NCI-H2171 treated with DMSO at 0.1 percent for 48 hours (cell line): ENCODE measurements at regions not wholly inside any gene's neighbourhood (a gene's known extent, or its start where the extent isn't known, plus 50 kb on each side); places are given as distances from the start of the nearest gene placed in this dataset.

Source experiments
- DNase-seq: peaks from one replicate; lab custom pipeline; 2025; lab: John Stamatoyannopoulos, UW

GRCh38 chr3:933326-933725 is 159.5 kb upstream of the CNTN6 start:
- DNase-seq, result peak; percentile 86

GRCh38 chr3:944786-945185 is 148.0 kb upstream of the CNTN6 start:
- no peak for DNase-seq

- no peak for DNase-seq
These were observed 147.1 kb upstream of the CNTN6 start for GRCh38 chr3:945738-946137.

GRCh38 chr3:952906-953305 is 139.9 kb upstream of the CNTN6 start:
- DNase-seq, result no peak

- no peak for DNase-seq
These were observed 129.6 kb upstream of the CNTN6 start for GRCh38 chr3:963255-963654.

- DNase-seq, result no peak
These were observed 129.1 kb upstream of the CNTN6 start for GRCh38 chr3:963755-964154.

GRCh38 chr3:965826-966225 is 127.0 kb upstream of the CNTN6 start:
- peak; percentile 58 for DNase-seq

GRCh38 chr3:966341-966740 is 126.5 kb upstream of the CNTN6 start:
- peak; percentile 62 for DNase-seq

- no peak for DNase-seq
These were observed 119.5 kb upstream of the CNTN6 start for GRCh38 chr3:973340-973739.

- no peak for DNase-seq
These were observed 116.8 kb upstream of the CNTN6 start for GRCh38 chr3:976006-976405.

- DNase-seq, result no peak
These were observed 111.7 kb upstream of the CNTN6 start for GRCh38 chr3:981156-981555.

GRCh38 chr3:988785-989184 is 104.0 kb upstream of the CNTN6 start:
- no peak for DNase-seq

GRCh38 chr3:992871-993270 is 100.0 kb upstream of the CNTN6 start:
- no peak for DNase-seq

- no peak for DNase-seq
These were observed 90.8 kb upstream of the CNTN6 start for GRCh38 chr3:1002010-1002409.

GRCh38 chr3:1007866-1008265 is 85.0 kb upstream of the CNTN6 start:
- DNase-seq, result no peak

GRCh38 chr3:1010228-1010627 is 82.6 kb upstream of the CNTN6 start:
- DNase-seq, result no peak

- no peak for DNase-seq
These were observed 77.0 kb upstream of the CNTN6 start for GRCh38 chr3:1015826-1016225.

- no peak for DNase-seq
These were observed 75.0 kb upstream of the CNTN6 start for GRCh38 chr3:1017870-1018269.

GRCh38 chr3:1019157-1019556 is 73.7 kb upstream of the CNTN6 start:
- no peak for DNase-seq

- DNase-seq, result no peak
These were observed 66.4 kb upstream of the CNTN6 start for GRCh38 chr3:1026395-1026794.

- DNase-seq, result no peak
These were observed 56.5 kb upstream of the CNTN6 start for GRCh38 chr3:1036207-1036826.

- DNase-seq, result no peak
These were observed 55.2 kb upstream of the CNTN6 start for GRCh38 chr3:1037631-1038030.
